Kidney capillary endothelial cell (primary cell): ENCODE measurements at regions not wholly inside any gene's neighbourhood (a gene's known extent, or its start where the extent isn't known, plus 50 kb on each side); places are given as distances from the start of the nearest gene placed in this dataset.
"Not testable (repeated sequence)": the region's sequence is repeated elsewhere in the genome, so short reads cannot be mapped to it uniquely, and the experiment has no call there.

Experiments
- DNase-seq: peaks from one replicate; pipeline ENCODE4 v3.0.0-alpha.2; 2018; ENCODE audit warnings: low spot score

- DNase-seq: no peak
These were observed 404.4 kb downstream of the BMP2 start for GRCh38 chr20:7171911-7172310.

- no peak for DNase-seq
These were observed 407.1 kb downstream of the BMP2 start for GRCh38 chr20:7174554-7174953.

GRCh38 chr20:7175827-7176226, 408.3 kb downstream of the BMP2 start:
- DNase-seq: not testable (repeated sequence)

- DNase-seq: no peak
These were observed 410.5 kb downstream of the BMP2 start for GRCh38 chr20:7178004-7178403.

- DNase-seq: no peak
These were observed 413.0 kb downstream of the BMP2 start for GRCh38 chr20:7180256-7181045.

GRCh38 chr20:7189231-7189630, 421.7 kb downstream of the BMP2 start:
- no peak for DNase-seq

GRCh38 chr20:7193681-7194080, 426.2 kb downstream of the BMP2 start:
- no peak for DNase-seq

GRCh38 chr20:7195704-7196103, 428.2 kb downstream of the BMP2 start:
- DNase-seq: peak; percentile 48

- DNase-seq: no peak
These were observed 429.0 kb downstream of the BMP2 start for GRCh38 chr20:7196481-7196880.

- no peak for DNase-seq
These were observed 432.4 kb downstream of the BMP2 start for GRCh38 chr20:7199861-7200260.

GRCh38 chr20:7207186-7207798, 439.8 kb downstream of the BMP2 start:
- no peak for DNase-seq

GRCh38 chr20:7210910-7211309, 443.4 kb downstream of the BMP2 start:
- no peak for DNase-seq

GRCh38 chr20:7214081-7214740, 446.7 kb downstream of the BMP2 start:
- no peak for DNase-seq

- DNase-seq: no peak
These were observed 450.1 kb downstream of the BMP2 start for GRCh38 chr20:7217606-7218005.

GRCh38 chr20:7220755-7221154, 453.3 kb downstream of the BMP2 start:
- no peak for DNase-seq

- DNase-seq: no peak
These were observed 458.7 kb downstream of the BMP2 start for GRCh38 chr20:7226156-7226555.

- no peak for DNase-seq
These were observed 463.8 kb downstream of the BMP2 start for GRCh38 chr20:7231303-7231702.

GRCh38 chr20:7232796-7233195, 465.3 kb downstream of the BMP2 start:
- no peak for DNase-seq

- no peak for DNase-seq
These were observed 469.8 kb downstream of the BMP2 start for GRCh38 chr20:7237251-7237650.

GRCh38 chr20:7240490-7240889, 473.0 kb downstream of the BMP2 start:
- DNase-seq: no peak

GRCh38 chr20:7248281-7249201, 481.1 kb downstream of the BMP2 start:
- no peak for DNase-seq

GRCh38 chr20:7250337-7250736, 482.9 kb downstream of the BMP2 start:
- no peak for DNase-seq
